ENCODE measurements at regions not wholly inside any gene's neighbourhood (a gene's known extent, or its start where the extent isn't known, plus 50 kb on each side); places are given as distances from the start of the nearest gene placed in this dataset.

- peak; percentile 32 for DNase-seq (ENCODE audit: low spot score)
- ATAC-seq: no peak
These were observed 242.2 kb upstream of the PPP2R2D start for GRCh38 chr10:131658476-131659110.

GRCh38 chr10:131660427-131660826, 240.4 kb upstream of the PPP2R2D start:
- DNase-seq (ENCODE audit: low spot score) (no peak), ATAC-seq (no peak)

DNA sequence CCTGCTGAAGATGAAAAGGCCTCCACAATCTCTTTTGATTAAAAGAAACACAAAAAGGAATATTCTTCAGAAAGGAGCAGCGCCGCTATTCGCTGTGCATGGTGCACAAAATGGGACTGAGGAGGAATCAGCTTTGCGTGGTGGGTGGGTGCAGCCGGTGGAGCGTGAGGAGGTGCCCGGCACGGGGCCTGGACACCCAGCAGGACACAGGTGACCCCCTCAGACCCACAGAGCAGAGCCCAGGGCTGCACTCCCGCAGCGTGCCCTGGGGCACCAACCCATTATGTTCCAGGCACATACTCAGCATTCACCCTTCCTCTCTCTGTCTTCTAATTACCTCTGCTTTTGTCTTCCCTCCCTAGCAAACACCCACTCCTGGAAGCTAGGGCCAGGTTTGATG, 238.0 kb upstream of the PPP2R2D start:
- DNase-seq (ENCODE audit: low spot score) (no peak), ATAC-seq (no peak)

DNA sequence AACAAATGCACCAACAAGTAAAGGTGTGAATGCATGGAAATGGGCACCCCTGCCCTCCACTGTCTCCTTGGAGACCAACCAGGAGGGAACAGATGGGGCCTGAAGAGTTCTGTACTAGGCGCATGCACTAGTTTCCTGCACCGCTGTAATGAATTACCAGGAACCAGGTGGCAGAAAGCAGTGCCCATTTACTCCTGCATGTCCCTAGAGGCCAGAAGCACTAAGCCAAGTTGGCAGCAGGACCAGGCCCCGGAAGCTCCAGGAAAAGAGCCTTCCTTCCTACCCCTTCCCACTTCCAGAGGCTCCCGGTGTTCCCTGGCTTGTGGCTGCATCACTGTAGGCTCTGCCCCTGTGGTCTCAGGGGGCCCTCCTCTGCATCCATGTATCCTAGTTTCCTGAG, 237.5 kb upstream of the PPP2R2D start:
- ATAC-seq (no peak), DNase-seq (ENCODE audit: low spot score) (no peak)

DNA sequence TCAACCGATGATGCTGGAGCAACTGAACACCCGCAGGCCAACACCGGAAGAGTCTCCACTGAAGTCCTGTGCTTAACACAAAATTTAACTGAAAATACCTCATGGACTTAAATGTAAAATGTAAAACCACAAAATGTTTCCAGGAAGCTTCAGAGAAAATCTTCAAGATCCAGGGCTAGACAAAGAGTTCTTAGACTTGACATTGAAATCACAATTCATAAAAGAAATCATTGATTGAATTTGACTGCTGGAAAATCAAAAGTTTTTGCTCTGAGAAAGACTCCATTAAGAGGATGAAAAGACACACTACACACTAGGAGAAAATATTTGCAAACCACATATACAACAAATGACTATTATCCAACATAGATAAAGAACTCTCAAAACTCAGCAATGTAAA, 234.7 kb upstream of the PPP2R2D start:
- no peak for ATAC-seq

GRCh38 chr10:131667047-131667446, 233.8 kb upstream of the PPP2R2D start:
- DNase-seq (ENCODE audit: low spot score) (no peak), ATAC-seq (no peak)

More for the DNA sequence above, 234.7 kb upstream of the PPP2R2D start:
- DNase-seq (ENCODE audit: low spot score): no peak

- ATAC-seq: no peak
- DNase-seq (ENCODE audit: low spot score): no peak
These were observed 233.2 kb upstream of the PPP2R2D start for GRCh38 chr10:131667561-131667960.

DNA sequence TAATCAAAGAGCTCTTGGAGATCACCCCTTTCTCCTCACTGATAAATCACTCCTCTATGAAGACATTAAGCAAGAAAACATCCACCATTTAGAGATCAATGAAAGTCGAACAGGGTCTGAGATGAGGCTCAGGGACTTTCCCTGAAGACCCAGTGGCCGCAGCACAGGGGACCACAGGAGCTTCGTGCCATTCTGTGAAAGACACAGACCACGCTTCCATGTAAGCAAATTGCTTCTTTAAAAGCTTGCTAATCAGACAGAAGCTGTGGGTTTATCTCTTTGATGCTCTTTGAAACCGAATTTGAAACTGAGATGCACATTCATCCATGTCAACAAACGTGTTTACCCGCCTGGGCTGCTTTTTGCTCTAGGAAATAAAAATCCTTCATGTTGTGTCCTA, 231.9 kb upstream of the PPP2R2D start:
- no peak for ATAC-seq
- no peak for DNase-seq (ENCODE audit: low spot score)

DNA sequence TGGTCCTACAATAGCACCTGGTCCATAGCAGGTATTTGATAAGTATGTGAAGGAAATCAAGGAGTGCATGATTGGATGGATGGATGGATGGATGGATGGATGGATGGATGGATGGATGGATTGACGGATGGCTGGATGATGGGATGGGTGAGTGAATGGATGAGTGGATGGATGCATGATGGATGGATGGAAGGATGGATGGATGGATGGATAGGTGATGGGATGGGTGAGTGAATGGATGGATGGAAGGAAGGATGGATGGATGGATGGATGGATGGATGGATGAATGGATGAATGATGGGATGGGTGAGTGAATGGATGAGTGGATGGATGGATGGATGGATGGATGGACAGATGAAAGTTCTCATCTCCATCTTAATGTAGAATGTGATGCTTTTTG, 231.0 kb upstream of the PPP2R2D start:
- ATAC-seq (no peak), DNase-seq (ENCODE audit: low spot score) (no peak)

DNA sequence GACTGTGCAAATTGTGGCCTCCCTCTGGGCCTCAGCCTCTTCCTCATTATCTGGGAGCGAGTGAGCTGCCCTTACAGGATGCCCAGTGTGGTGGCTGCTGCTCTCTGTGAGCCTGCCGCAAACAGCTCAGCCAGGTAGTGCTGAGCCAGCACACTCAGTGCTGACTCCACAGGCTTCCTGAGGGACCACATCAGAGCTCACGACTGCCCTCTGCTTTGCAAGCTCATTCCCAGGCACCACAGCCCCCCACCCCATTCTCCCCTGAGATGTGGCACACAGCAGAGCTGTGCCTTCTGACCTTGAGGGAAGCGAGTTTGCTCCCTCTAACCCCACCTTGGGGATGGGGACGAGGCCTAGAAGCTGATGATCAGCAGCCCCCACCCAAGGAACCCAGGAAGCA, 230.5 kb upstream of the PPP2R2D start:
- ATAC-seq (no peak), DNase-seq (ENCODE audit: low spot score) (no peak)

GRCh38 chr10:131673396-131673795, 227.4 kb upstream of the PPP2R2D start:
- DNase-seq (ENCODE audit: low spot score) (no peak), ATAC-seq (no peak)

DNA sequence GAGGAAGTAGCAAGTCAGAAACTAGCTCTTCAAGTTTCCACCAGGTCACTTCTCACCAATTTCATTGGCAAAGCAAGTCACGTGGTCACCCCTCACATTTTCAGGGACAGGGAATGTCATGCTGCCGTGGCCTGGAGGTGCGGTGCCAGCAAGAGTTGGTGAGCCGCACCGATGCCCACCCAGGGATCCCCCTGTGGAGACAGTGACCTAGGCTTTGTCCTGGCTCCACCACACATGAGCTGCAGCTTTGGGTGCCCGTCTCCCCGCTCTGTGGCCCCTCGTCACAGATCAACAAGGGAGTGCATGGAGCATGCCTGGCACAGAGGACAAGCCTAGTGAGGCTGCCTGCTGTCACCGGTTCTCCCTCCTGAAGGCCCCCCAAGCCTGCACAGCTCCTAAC, 226.7 kb upstream of the PPP2R2D start:
- ATAC-seq (no peak), DNase-seq (ENCODE audit: low spot score) (no peak)

- no peak for ATAC-seq
- no peak for DNase-seq (ENCODE audit: low spot score)
These were observed 225.7 kb upstream of the PPP2R2D start for GRCh38 chr10:131675104-131675503.

- no peak for ATAC-seq
- no peak for DNase-seq (ENCODE audit: low spot score)
These were observed 224.6 kb upstream of the PPP2R2D start for GRCh38 chr10:131676046-131676799.

- DNase-seq (ENCODE audit: low spot score): no peak
These were observed 223.9 kb upstream of the PPP2R2D start for GRCh38 chr10:131676800-131677421.

GRCh38 chr10:131677671-131678070, 223.1 kb upstream of the PPP2R2D start:
- ATAC-seq (no peak), DNase-seq (ENCODE audit: low spot score) (no peak)

More at GRCh38 chr10:131676800-131677421, 223.9 kb upstream of the PPP2R2D start:
- ATAC-seq: no peak

DNA sequence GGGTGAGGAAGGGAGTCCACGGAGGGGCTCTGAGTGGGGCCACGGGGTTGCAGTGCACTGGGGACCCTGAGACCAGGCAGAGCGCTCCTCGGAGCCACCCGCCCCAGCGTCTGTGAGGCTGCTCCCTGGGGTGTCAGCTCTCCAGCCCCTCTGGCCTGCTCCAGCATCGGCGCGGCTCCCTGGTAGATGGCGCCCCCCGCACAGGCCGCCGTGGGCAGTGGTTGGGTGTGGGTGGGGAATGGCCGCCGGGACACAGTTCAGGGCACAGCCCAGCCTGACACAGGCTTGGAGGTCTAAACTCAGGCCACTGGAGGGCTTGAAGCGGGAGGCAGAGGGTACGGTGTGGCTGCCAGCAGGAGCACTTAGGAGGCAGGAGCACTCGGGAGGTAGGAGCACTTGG, 222.6 kb upstream of the PPP2R2D start:
- DNase-seq (ENCODE audit: low spot score) (no peak), ATAC-seq (no peak)

DNA sequence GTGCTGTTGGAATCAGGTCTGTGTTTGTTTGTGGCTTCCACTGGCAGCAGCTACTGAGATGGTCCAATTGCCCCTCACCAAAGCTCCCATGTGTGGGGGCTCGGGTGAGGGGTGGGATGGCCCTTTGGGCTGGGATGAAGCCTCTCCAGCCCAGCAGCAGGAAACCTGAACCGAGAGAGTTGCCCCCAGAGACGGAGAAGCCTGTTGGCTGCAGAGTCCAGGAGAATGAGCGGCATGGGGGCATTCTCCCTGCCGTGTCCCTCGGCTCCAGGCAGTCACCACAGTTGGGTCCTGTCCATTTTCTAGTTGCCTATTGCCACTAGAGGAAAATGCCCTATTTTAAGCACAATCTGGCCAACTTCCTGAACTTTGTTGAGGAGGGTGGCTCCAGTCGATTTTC, 222.2 kb upstream of the PPP2R2D start:
- DNase-seq (ENCODE audit: low spot score) (no peak), ATAC-seq (no peak)

GRCh38 chr10:131679926-131680325, 220.9 kb upstream of the PPP2R2D start:
- DNase-seq (ENCODE audit: low spot score) (no peak), ATAC-seq (no peak)

- DNase-seq (ENCODE audit: low spot score) (no peak), ATAC-seq (no peak)
These were observed 219.7 kb upstream of the PPP2R2D start for GRCh38 chr10:131681122-131681521.

DNA sequence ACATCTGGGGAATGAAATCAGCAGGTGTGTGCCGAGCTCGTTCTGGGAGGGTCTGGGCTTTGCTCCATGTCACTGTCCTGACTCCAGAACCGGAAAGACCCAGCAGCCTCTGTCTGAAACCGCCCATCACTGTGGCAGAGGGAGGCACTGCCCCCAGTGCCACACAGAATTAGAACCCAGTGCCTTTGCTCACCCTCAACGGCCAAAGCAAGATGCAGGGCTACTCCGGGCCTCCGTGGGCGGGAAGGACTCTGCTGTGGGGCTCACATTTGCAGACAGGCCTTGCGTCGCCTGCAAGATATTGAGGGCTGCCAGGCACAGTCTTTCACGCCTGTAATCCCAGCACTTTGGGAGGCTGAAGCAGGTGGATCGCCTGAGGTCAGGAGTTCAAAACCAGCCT, 219.2 kb upstream of the PPP2R2D start:
- DNase-seq (ENCODE audit: low spot score) (no peak), ATAC-seq (no peak)

DNA sequence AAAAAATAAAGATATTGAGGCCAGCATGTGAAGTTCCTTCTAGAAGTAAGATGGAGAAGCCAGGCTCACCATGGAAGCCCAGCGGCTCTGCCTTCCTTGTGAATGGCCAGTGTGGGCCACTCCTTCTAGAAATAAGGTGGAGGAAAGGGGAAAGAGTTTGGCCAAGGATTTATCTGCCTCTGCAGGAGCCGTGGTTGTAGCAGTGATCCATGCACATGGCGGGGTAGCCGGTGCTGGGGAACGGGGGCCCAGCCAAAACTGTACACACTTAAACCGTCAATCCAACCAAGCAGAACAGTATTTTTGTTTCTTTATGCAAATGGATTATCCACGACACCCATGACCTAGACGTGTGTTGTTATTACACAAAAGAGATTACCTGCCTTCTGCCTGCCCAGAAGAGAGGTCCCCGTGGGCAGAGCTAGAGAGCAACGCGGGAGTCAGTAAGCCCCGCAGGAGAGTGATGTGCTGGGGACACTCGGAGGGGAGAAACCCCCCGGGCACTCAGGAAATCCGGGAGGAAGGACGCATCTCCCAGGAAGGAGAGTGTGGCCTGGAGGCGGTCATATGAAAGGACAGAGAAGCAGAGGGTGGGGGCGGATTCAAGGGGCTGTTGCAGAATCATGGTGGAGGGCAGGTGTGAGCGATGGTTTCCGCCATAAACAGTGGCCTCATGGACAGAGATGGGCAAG, 218.4 kb upstream of the PPP2R2D start:
- DNase-seq (ENCODE audit: low spot score) (no peak), ATAC-seq (no peak)

Measured in left lobe of liver (tissue), 2 donors.